Embryonic facial prominence (tissue), 1 donor: ENCODE measurements at regions not wholly inside any gene's neighbourhood (a gene's known extent, or its start where the extent isn't known, plus 50 kb on each side); places are given as distances from the start of the nearest gene placed in this dataset.
A peak's percentile ranks its signal among the peaks of the same experiment; 100 is the strongest.

ENCODE experiments used
- DNase-seq: peaks from one replicate; pipeline ENCODE4 v3.0.0-alpha.2; 2016; ENCODE audit errors: extremely low spot score

GRCh38 chr14:51512316-51512715 is 139.4 kb upstream of the FRMD6 start:
- no peak for DNase-seq

GRCh38 chr14:51513281-51513680 is 138.4 kb upstream of the FRMD6 start:
- no peak for DNase-seq

- no peak for DNase-seq
Measured at GRCh38 chr14:51513933-51514332, 137.8 kb upstream of the FRMD6 start.

- no peak for DNase-seq
Measured at GRCh38 chr14:51515611-51516010, 136.1 kb upstream of the FRMD6 start.

- peak; percentile 28 for DNase-seq
Measured at GRCh38 chr14:51516706-51517395, 134.9 kb upstream of the FRMD6 start.

GRCh38 chr14:51518280-51518679 is 133.4 kb upstream of the FRMD6 start:
- no peak for DNase-seq

- no peak for DNase-seq
Measured at GRCh38 chr14:51518711-51519110, 133.0 kb upstream of the FRMD6 start.

GRCh38 chr14:51520087-51520486 is 131.6 kb upstream of the FRMD6 start:
- DNase-seq = no peak

- peak; percentile 55 for DNase-seq
Measured at GRCh38 chr14:51521764-51522163, 129.9 kb upstream of the FRMD6 start.

GRCh38 chr14:51523243-51523642 is 128.5 kb upstream of the FRMD6 start:
- DNase-seq = no peak

GRCh38 chr14:51525739-51526138 is 126.0 kb upstream of the FRMD6 start:
- DNase-seq = no peak

GRCh38 chr14:51527073-51527472 is 124.6 kb upstream of the FRMD6 start:
- no peak for DNase-seq

- no peak for DNase-seq
Measured at GRCh38 chr14:51529736-51530135, 122.0 kb upstream of the FRMD6 start.

- DNase-seq = no peak
Measured at GRCh38 chr14:51533160-51533559, 118.5 kb upstream of the FRMD6 start.

GRCh38 chr14:51533872-51534553 is 117.7 kb upstream of the FRMD6 start:
- DNase-seq = no peak

GRCh38 chr14:51534610-51535011 is 117.1 kb upstream of the FRMD6 start:
- no peak for DNase-seq

- DNase-seq = no peak
Measured at GRCh38 chr14:51535443-51536044, 116.2 kb upstream of the FRMD6 start.

- DNase-seq = no peak
Measured at GRCh38 chr14:51538973-51539372, 112.7 kb upstream of the FRMD6 start.

GRCh38 chr14:51539571-51540037 is 112.1 kb upstream of the FRMD6 start:
- DNase-seq = no peak

- no peak for DNase-seq
Measured at GRCh38 chr14:51540364-51540763, 111.3 kb upstream of the FRMD6 start.

- DNase-seq = no peak
Measured at GRCh38 chr14:51544471-51544870, 107.2 kb upstream of the FRMD6 start.

GRCh38 chr14:51544901-51545300 is 106.8 kb upstream of the FRMD6 start:
- no peak for DNase-seq

- no peak for DNase-seq
Measured at GRCh38 chr14:51545396-51545795, 106.3 kb upstream of the FRMD6 start.
